ENCODE measurements at regions not wholly inside any gene's neighbourhood (a gene's known extent, or its start where the extent isn't known, plus 50 kb on each side); places are given as distances from the start of the nearest gene placed in this dataset.
A peak's percentile ranks its signal among the peaks of the same experiment; 100 is the strongest.

- FAIRE-seq (peak; percentile 68), ATAC-seq (peak; percentile 87), DNase-seq (ENCODE audit: extremely low read depth in 1 of 4, low spot score in 3 of 4) (peak in 2 of 4 experiments; percentile 19 to 46)
- Histone ChIP-seq H3K9me1 (ENCODE audit: control insufficient read depth, insufficient read depth, low read length) (no peaks in the 10 kb centered on the region), H3K27ac (ENCODE audit: extremely low read depth, low read depth, low read length) (no peak overlapping the region), H3K9me3 (replicated peaks; ENCODE audit: control insufficient read depth, insufficient read depth, low read depth, low read length) (no peaks in the 10 kb centered on the region), H3K36me3 (ENCODE audit: control insufficient read depth, insufficient read depth, low read length) (no peaks in the 10 kb centered on the region), H3K27me3 (ENCODE audit: control insufficient read depth in 2 of 2, insufficient read depth in 2 of 2, low read length in 2 of 2) (no peaks in the 10 kb centered on the region), H3K4me3 (no peak overlapping the region), H3K79me2 (ENCODE audit: control insufficient read depth, insufficient read depth, low read length) (no peaks in the 10 kb centered on the region), H2AFZ (ENCODE audit: low read depth, low read length) (no peak overlapping the region), H3K4me1 (replicated peaks in 1 of 2; ENCODE audit: control insufficient read depth in 2 of 2, insufficient read depth in 2 of 2, low read length in 2 of 2) (no peaks in the 10 kb centered on the region), H4K20me1 (replicated peaks; ENCODE audit: control insufficient read depth, insufficient read depth, low read length) (no peaks in the 10 kb centered on the region), H3K4me2 (ENCODE audit: insufficient read depth, low read length) (no peak overlapping the region), H3K9ac (ENCODE audit: insufficient read depth in 1 of 2, low read depth in 2 of 2, low read length in 2 of 2) (no peak overlapping the region)
- intact Hi-C loops (cut with micrococcal nuclease) = loop anchor here (10.0 kb wide), 1 partner anchor 1900 kb away; no protein-coding TSS in a partner anchor
- in situ Hi-C loops (cut with MboI) = no loop called here
- no TSS peak for BruUV-seq (replicated peaks)
- peak; percentile 45 for TF ChIP-seq SMC3 (conservative IDR thresholded peaks at IDR 0.05; ENCODE audit: insufficient read depth, low read depth, low read length)
- TF ChIP-seq CTCF (IDR thresholded peaks at IDR 0.05 in 2 of 3, conservative IDR thresholded peaks at IDR 0.05 in 1 of 3; ENCODE audit: insufficient read depth in 2 of 3, low read depth in 1 of 3, low read length in 3 of 3) = peak; percentile 52 to 59 (median 53); a peak in 5 of 6 replicates
- TF ChIP-seq MCM7 (IDR thresholded peaks at IDR 0.05) = no peak
- TF ChIP-seq RAD21 (CRISPR knock-in tag; conservative IDR thresholded peaks at IDR 0.05 in 1 of 2, IDR thresholded peaks at IDR 0.05 in 1 of 2) = peak; percentile 7 to 60; a peak in 2 of 4 replicates
- no peak for TF ChIP-seq POLR2A (conservative IDR thresholded peaks at IDR 0.05)
- TF ChIP-seq ZNF436 (CRISPR knock-in tag; IDR thresholded peaks at IDR 0.05) = no peak
- peak; percentile 26; the same call in 1 of the 2 replicates for TF ChIP-seq REST (IDR thresholded peaks at IDR 0.05; ENCODE audit: borderline replicate concordance)
- no peak for TF ChIP-seq REST (CRISPR knock-in tag; IDR thresholded peaks at IDR 0.05; ENCODE audit: low read depth)
- ChIA-PET CTCF (ENCODE audit: low intra/inter-chr PET ratio) (no interaction called here), POLR2A (interaction anchor here (0.9 kb wide), 1 partner anchor 9 kb away, joined by 3 read pairs; no protein-coding TSS in a partner anchor)
- WGBS (ENCODE audit: insufficient coverage, low coverage, missing lambda C conversion rate) = 3% methylated on average over 7 of the region's 7 CpGs
Measured at GRCh38 chr2:14944562-14945346, 312.2 kb downstream of the LRATD1 start.

All from K562 (cell line).